ENCODE measurements at regions not wholly inside any gene's neighbourhood (a gene's known extent, or its start where the extent isn't known, plus 50 kb on each side); places are given as distances from the start of the nearest gene placed in this dataset.
"Not testable (repeated sequence)": the region's sequence is repeated elsewhere in the genome, so short reads cannot be mapped to it uniquely, and the experiment has no call there.

- DNase-seq, result no peak
Observed at GRCh38 chr2:191476901-191477300, 201.0 kb upstream of the NABP1 start.

- DNase-seq, result peak; percentile 29
Observed at GRCh38 chr2:191478799-191479679, 198.9 kb upstream of the NABP1 start.

- DNase-seq, result no peak
Observed at GRCh38 chr2:191479680-191480023, 198.3 kb upstream of the NABP1 start.

GRCh38 chr2:191481305-191482070 is 196.4 kb upstream of the NABP1 start:
- DNase-seq, result peak; percentile 23

- DNase-seq, result no peak
Observed at GRCh38 chr2:191483117-191483516, 194.8 kb upstream of the NABP1 start.

GRCh38 chr2:191486584-191487320 is 191.2 kb upstream of the NABP1 start:
- peak; percentile 99 for DNase-seq

- peak; percentile 62 for DNase-seq
Observed at GRCh38 chr2:191488135-191488534, 189.8 kb upstream of the NABP1 start.

- DNase-seq, result peak; percentile 15
Observed at GRCh38 chr2:191489177-191489576, 188.8 kb upstream of the NABP1 start.

- DNase-seq, result no peak
Observed at GRCh38 chr2:191496838-191497237, 181.1 kb upstream of the NABP1 start.

- no peak for DNase-seq
Observed at GRCh38 chr2:191497822-191498221, 180.1 kb upstream of the NABP1 start.

GRCh38 chr2:191499050-191499449 is 178.9 kb upstream of the NABP1 start:
- no peak for DNase-seq

GRCh38 chr2:191499874-191500565 is 177.9 kb upstream of the NABP1 start:
- peak; percentile 92 for DNase-seq

GRCh38 chr2:191500566-191500883 is 177.4 kb upstream of the NABP1 start:
- DNase-seq, result no peak

GRCh38 chr2:191500884-191501560 is 176.9 kb upstream of the NABP1 start:
- DNase-seq, result peak; percentile 61

GRCh38 chr2:191501561-191502168 is 176.3 kb upstream of the NABP1 start:
- peak; percentile 66 for DNase-seq

- no peak for DNase-seq
Observed at GRCh38 chr2:191506515-191506914, 171.4 kb upstream of the NABP1 start.

GRCh38 chr2:191507252-191507853 is 170.6 kb upstream of the NABP1 start:
- not testable (repeated sequence) for DNase-seq

GRCh38 chr2:191508738-191509137 is 169.2 kb upstream of the NABP1 start:
- DNase-seq, result no peak

GRCh38 chr2:191512216-191512835 is 165.6 kb upstream of the NABP1 start:
- DNase-seq, result no peak

- no peak for DNase-seq
Observed at GRCh38 chr2:191512874-191513273, 165.1 kb upstream of the NABP1 start.

GRCh38 chr2:191514613-191515012 is 163.3 kb upstream of the NABP1 start:
- no peak for DNase-seq

Data from fibroblast of skin of right biceps (primary cell).